SHP77 (cell line): ENCODE measurements at regions not wholly inside any gene's neighbourhood (a gene's known extent, or its start where the extent isn't known, plus 50 kb on each side); places are given as distances from the start of the nearest gene placed in this dataset.

Source experiments
- DNase-seq, 2 experiments: peaks; one replicate each; lab custom pipeline; 2025; lab: John Stamatoyannopoulos, UW

DNA sequence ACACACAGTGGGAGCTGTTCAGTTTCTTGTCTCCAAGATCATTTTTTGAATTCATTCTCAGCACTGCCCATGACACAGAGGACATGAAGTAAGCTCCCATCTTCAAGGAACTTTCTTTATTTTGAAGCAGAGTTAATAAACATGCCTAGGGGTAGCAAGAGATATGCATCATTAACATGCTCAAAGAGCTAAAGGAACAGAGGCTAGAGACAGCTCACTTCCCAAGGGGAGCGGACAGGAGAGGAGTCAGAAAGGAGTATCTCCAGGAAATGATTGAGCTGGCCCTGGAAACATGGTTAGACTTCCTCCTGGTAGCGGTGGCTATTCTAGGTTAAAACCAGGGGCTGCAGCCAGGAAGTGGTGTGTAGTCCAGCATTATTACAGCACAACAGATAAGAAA lies 135.9 kb downstream of the GPAM start:
- no peak for DNase-seq

DNA sequence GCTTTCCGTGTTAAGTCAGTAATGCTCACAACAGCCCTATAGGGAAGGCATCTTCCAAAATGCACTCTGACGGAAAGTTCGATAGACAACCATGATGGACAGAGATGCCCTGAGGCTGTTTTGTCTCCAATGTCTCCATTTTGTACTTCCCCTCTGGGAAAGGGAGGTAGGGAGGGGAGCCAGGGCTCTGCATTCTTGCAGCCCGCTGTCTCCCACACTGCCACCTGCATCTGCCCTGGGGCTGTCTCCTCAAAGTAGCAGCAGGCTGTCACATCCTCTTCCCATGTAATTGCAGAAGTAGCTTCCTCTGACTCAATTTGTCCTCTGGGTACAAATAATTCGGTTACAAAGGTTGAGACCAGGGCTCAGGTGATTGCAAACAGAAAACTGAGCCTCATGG lies 131.4 kb downstream of the GPAM start:
- DNase-seq = no peak

DNA sequence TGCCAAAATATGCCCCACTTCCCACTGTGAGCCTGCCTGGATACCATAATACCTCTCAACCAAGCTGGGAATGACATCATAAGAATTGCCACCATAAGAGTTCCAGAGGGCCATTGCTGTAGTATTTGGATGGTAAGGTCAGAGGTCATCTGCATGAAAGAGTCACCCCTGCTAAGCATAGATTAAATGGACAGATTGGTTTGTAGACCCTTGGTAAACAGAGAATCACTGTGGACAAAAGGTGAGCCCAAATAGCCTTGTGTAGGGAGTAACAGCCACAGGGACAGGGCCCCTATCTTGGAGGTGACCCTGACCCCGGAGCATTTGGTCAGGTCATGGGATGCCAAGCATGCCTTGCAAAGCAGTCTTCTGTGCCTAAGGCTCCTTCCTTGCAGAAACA lies 129.7 kb downstream of the GPAM start:
- DNase-seq = no peak

DNA sequence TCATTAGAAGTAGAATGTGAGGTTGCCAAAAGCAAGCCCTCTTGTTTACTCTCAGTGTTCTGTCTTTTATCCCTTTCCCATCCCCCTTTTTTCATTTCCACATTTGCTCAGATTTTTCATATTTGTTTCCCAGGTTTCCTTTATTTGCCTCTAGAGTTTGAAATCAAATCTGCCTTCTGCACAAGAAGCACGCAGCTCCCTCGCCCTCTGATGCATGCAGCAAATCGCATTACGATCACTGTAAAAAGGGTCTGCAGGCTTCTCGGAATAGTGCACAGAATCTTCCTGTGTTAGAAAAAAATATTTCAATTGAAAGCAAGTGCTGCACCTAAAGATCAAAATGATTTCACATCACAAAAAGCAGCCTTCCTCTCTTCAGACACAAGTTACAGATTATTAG lies 129.0 kb downstream of the GPAM start:
- DNase-seq = no peak

DNA sequence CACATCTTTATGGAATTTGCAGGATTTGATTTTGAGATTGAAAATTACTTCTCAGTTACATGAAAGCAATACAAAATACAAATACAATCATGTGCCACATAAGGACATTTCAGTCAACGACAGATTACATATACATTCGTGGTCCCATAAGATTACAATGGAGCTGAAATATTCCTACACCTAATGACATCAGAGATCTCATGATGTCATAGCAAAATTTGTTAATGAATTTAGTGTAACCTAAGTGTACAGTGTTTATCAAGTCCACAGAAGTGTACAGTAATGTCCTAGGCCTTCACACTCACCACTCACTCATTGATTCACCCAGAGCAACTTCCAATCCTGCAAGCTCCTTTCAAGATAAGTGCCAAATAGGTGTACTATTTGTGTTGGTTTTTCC lies 126.5 kb downstream of the GPAM start:
- DNase-seq = no peak

DNA sequence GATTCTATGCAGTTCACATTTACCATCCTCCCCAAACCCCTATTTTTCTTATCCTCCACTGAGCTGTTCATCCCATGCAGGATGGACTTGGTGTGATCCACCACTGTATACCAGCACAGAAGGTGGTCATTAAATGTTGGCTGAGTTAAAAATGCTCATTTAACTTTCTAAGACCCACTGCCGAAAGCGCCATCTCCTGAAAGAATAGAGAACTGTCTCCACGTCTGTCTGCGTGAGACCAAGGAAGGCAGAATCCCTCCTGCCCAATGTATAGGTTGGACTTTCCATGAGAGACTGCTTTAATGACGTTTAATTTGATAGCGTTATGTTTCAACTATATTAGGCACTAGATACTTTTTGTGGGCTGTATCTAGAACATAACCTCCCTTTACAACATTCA lies 124.3 kb downstream of the GPAM start:
- DNase-seq = no peak

DNA sequence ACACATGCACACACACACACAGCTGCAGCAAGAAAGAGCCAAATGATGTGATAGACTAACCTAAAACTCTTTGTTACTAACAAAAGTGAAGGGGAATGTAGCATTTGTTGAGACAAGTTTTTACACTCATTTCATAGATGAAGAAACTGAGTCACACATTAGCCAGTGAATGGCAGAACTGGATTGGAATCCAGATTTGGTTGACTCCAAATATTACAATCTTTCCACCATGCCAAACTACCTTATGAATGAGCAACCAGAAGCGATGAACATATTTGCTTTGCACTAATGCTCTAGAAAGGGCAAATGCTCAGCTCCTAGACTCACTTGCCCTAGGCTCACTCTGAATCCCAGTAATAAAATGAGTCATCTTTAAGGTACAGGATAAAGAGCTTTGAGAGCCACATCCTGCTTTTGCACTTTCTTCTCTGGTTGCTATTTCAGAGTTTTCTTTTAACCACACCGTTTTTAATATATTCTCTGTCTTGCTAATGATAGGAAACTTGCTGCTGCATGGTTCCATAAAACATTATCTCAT lies 111.9 kb downstream of the GPAM start:
- DNase-seq = no peak

DNA sequence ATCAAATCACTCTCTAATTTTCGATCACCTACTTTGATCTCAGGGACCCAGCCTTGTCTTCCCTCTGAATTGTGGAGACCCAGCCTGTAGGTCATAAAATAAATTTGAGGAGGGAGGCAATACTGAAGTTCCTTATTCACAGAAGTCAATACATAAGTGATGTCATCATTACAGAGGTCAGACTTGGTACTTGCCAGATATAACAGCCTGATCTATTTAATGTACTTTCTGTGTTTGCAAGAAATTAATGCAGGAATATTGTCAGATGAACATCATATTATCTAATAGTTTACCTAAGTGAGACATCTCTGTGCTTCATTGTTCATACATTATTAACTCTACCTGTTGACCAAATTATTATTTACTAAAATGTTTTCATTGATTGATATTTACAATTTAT lies 105.6 kb downstream of the GPAM start:
- no peak for DNase-seq

DNA sequence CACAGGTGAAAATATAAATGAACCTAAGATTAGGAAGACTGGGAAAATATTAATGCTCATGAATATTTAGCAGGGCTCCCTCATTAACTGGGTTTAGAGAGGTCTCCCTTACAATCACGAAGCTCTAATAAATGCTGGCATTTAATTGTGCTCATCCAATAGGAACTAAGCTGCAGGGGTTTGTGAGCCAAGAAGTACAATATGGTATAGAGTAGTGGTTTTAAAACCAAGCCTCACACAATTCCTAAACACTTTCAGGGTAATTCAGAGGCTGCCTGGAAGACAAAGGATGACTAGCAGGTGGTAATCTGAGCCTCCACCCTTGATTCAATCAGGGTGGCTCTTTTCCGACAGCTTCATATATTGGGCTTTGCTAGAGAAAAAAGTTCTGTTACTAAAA lies 103.3 kb downstream of the GPAM start:
- DNase-seq = no peak

DNA sequence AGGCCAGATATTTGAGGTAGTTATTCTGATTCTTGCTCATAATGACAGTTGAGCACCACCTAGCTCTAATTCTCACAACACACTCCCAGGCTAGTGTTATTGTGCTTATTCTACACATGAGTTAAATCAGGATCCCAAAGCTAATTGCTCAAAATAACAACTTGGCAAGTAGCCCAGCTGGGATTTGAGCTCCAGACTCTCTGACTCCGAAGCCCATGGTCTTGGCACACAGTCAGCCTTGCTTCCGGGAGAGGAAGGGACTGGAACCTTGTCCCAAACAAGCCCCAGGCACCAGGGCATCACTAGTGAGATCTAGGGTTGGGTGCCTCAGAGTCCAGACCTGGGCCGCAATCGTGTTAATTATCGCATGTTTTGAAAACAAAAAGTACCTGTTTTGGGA lies 101.4 kb downstream of the GPAM start:
- DNase-seq = peak in 1 of 2 experiments; percentile 10

DNA sequence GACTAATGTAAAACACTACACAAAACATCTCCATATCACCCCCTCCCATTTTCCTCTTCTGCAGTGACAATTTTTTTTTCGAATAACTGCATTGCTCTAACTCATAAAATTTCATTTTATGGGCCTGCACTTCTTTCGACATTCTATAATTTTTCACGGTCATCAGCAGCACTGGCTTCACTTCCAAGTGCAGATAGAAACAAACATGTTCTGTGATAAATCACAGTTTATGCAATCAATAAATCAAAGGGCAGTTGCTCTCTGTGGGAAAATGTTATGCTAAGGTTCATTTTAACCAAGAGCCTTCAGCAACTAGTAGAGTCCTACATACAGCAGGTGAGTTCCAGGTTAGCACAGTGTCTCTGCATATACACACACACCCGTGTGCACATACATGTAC lies 100.1 kb downstream of the GPAM start:
- no peak for DNase-seq

DNA sequence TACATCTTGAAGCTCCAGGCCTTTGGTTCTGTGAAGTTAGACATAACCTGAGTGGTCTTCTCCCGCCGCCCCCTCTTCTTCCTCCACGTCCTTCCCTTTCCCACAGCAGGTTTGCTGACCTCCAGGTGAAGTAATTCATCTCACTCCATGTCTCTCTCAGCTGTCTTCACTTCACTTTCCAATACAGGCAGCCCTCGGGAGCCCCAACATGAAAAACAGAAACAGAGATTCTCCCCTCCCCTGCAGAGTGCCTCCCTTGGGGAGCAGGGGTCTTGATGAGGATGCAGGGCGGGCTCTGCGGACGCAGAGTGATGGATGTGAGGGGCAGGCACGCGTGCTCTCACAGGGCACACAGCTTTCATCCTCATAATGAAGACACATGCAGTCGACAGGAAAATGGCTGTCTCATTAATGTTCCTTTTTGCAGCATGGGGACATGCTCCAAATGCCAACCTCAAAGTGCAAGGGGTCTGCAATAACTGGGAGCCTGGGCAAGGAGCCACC lies 95.6 kb downstream of the GPAM start:
- DNase-seq = no peak

DNA sequence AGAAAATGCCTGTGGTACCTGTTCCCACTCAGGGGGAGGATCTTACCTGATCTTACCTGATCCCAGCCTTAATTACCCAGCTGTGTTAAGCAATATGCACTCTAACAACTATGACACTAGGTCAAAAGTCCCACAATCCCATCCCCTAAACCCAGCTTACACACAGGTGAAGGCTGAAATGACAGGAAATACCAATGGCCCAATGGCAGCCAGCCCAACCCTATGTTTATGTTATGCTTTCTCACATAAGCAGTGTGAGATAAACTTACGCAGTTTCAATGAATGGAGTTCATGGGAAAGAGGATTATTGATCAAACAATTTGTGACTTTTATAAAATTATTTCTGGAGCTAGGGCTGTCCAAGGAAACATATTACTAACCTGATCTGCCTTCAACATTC lies 91.9 kb downstream of the GPAM start:
- DNase-seq = no peak

DNA sequence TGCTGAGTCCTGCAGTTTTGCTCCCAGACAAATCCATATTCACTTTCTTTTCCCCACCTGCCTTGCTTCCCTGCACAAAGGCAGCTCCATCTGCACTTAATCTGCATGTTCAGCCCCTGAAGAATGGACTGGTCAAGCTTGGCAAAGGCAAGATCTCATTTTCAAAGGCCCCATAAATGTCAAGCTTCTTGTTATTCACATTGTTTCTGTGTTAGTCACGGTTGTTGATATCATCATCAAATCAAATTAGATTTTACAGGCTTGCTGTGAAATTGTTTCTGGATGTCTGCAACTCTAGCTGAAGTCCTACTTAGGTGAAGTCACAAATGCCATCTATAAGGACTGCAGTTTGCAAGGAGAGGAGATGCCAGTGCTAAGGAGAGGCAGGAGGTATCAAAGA lies 91.0 kb downstream of the GPAM start:
- DNase-seq = no peak

DNA sequence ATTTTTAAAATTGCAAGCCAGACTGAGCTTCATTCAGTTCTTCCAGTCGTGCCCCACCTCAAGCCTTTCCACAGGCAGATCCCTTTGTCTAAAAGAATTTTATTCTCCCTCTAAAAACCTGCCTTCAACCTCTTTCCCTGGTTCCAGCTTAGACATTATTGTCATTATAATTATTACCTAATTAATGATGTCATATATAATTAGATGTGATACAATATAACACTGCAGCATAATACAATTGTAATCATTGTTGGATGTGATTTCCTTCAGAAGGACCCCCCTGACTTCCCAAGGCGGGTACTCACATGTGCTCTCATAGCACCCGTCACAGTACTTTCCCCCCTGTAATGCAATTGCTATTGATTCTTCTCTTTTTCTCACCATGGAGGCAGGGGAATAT lies 88.6 kb downstream of the GPAM start:
- DNase-seq = no peak

DNA sequence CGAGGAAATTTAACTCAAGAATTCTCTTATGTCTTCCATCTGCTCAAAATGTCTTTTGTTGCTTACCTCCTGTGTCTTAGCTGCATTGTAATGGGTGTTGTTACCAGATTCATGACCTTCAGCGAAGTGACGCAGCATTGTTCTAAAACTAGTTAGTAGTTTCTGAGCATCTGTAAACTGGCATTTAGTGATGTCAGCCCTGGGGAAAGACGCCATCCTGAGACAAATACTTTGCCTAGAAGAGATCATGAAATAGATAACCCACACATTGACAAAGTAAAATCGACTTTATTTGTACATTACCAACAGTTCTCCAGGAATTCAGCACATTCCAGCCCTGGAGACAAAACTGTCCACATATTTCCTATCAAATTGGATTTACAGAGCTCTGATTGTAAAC lies 87.8 kb downstream of the GPAM start:
- DNase-seq = no peak

DNA sequence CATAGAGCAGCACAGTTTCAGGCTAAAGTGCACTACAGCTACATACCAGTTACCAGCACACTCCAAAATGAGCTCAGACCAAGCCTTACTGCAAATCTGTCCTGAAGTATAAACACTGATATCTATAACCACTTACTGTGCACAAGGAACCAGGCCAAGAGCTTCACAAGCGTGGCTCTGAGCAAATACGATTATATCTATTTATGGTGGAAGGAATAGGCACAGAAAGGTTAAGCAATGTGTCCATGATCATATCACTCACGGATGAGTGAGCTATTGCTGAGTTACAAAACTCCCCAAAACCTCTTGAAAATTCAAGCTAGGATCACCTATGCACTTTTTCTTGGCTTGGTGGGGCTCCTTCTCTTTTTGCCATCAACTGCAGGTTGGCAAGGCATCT lies 84.9 kb downstream of the GPAM start:
- DNase-seq = no peak
